ENCODE measurements at regions not wholly inside any gene's neighbourhood (a gene's known extent, or its start where the extent isn't known, plus 50 kb on each side); places are given as distances from the start of the nearest gene placed in this dataset.

- DNase-seq = no peak
- H3K36me3 Mint-ChIP-seq (ENCODE audit: insufficient read depth) = no peaks in the 10 kb centered on the region
- H3K27ac Mint-ChIP-seq = no peak overlapping the region
- ATAC-seq (replicated peaks) = no peak
- peaks cover 1 to 6% of the 10 kb centered on the region in 2 donors for H3K4me1 Mint-ChIP-seq (ENCODE audit: low read depth in 2 of 2)
- H3K27me3 Mint-ChIP-seq = peaks cover 12 to 19% of the 10 kb centered on the region in 2 donors
- H3K4me3 Mint-ChIP-seq = no peak overlapping the region
- H3K9me3 Mint-ChIP-seq = peaks cover 7 to 9% of the 10 kb centered on the region in 2 donors
Observed at GRCh38 chr6:142568857-142569597, 267.2 kb downstream of the ADGRG6 start.

- H3K27ac Mint-ChIP-seq = no peak overlapping the region
- H3K27me3 Mint-ChIP-seq = peaks cover 12 to 25% of the 10 kb centered on the region in 2 donors
- no peak overlapping the region for H3K4me3 Mint-ChIP-seq
- no peak for ATAC-seq (replicated peaks)
- no peak for DNase-seq
- H3K9me3 Mint-ChIP-seq = peaks cover 7 to 9% of the 10 kb centered on the region in 2 donors
- peaks cover 1 to 6% of the 10 kb centered on the region in 2 donors for H3K4me1 Mint-ChIP-seq (ENCODE audit: low read depth in 2 of 2)
- H3K36me3 Mint-ChIP-seq (ENCODE audit: insufficient read depth) = no peaks in the 10 kb centered on the region
Observed at GRCh38 chr6:142569676-142570075, 267.9 kb downstream of the ADGRG6 start.

GRCh38 chr6:142570221-142570671, 268.4 kb downstream of the ADGRG6 start:
- H3K27me3 Mint-ChIP-seq = peaks cover 12 to 31% of the 10 kb centered on the region in 2 donors
- no peaks in the 10 kb centered on the region for H3K36me3 Mint-ChIP-seq (ENCODE audit: insufficient read depth)
- no peak overlapping the region for H3K4me3 Mint-ChIP-seq
- H3K4me1 Mint-ChIP-seq (ENCODE audit: low read depth in 2 of 2) = peaks cover 1 to 6% of the 10 kb centered on the region in 2 donors
- DNase-seq (no peak), ATAC-seq (replicated peaks) (no peak)
- no peak overlapping the region for H3K27ac Mint-ChIP-seq
- H3K9me3 Mint-ChIP-seq = peaks cover 7 to 9% of the 10 kb centered on the region in 2 donors

- Mint-ChIP-seq H3K27ac (no peak overlapping the region), H3K4me1 (ENCODE audit: low read depth in 2 of 2) (no peaks in the 10 kb centered on the region), H3K27me3 (peaks cover 23 to 38% of the 10 kb centered on the region in 2 donors), H3K4me3 (no peak overlapping the region), H3K36me3 (ENCODE audit: insufficient read depth) (no peaks in the 10 kb centered on the region), H3K9me3 (peaks cover 0 to 2% of the 10 kb centered on the region in 2 donors)
- no peak for DNase-seq
- ATAC-seq (replicated peaks) = no peak
Observed at GRCh38 chr6:142592876-142593275, 291.1 kb downstream of the ADGRG6 start.

GRCh38 chr6:142597836-142598235, 296.0 kb downstream of the ADGRG6 start:
- ATAC-seq (replicated peaks) (no peak), DNase-seq (no peak)
- Mint-ChIP-seq H3K9me3 (no peaks in the 10 kb centered on the region), H3K4me3 (no peak overlapping the region), H3K36me3 (ENCODE audit: insufficient read depth) (no peaks in the 10 kb centered on the region), H3K27me3 (peaks cover 26 to 44% of the 10 kb centered on the region in 2 donors), H3K27ac (no peak overlapping the region), H3K4me1 (ENCODE audit: low read depth in 2 of 2) (no peaks in the 10 kb centered on the region)

GRCh38 chr6:142601427-142601826, 299.6 kb downstream of the ADGRG6 start:
- Mint-ChIP-seq H3K27me3 (peaks cover 22 to 29% of the 10 kb centered on the region in 2 donors), H3K4me1 (ENCODE audit: low read depth in 2 of 2) (no peaks in the 10 kb centered on the region), H3K4me3 (no peak overlapping the region), H3K36me3 (ENCODE audit: insufficient read depth) (no peaks in the 10 kb centered on the region), H3K27ac (no peak overlapping the region), H3K9me3 (no peaks in the 10 kb centered on the region)
- no peak for ATAC-seq (replicated peaks)
- DNase-seq = no peak

GRCh38 chr6:142602972-142603371, 301.2 kb downstream of the ADGRG6 start:
- Mint-ChIP-seq H3K27me3 (peaks cover 15 to 31% of the 10 kb centered on the region in 2 donors), H3K36me3 (ENCODE audit: insufficient read depth) (no peaks in the 10 kb centered on the region), H3K4me1 (ENCODE audit: low read depth in 2 of 2) (no peaks in the 10 kb centered on the region), H3K9me3 (no peaks in the 10 kb centered on the region), H3K4me3 (no peak overlapping the region), H3K27ac (no peak overlapping the region)
- ATAC-seq (replicated peaks) (no peak), DNase-seq (no peak)

GRCh38 chr6:142605922-142606485, 304.2 kb downstream of the ADGRG6 start:
- H3K9me3 Mint-ChIP-seq = no peaks in the 10 kb centered on the region
- no peaks in the 10 kb centered on the region for H3K36me3 Mint-ChIP-seq (ENCODE audit: insufficient read depth)
- no peaks in the 10 kb centered on the region for H3K4me1 Mint-ChIP-seq (ENCODE audit: low read depth in 2 of 2)
- H3K27ac Mint-ChIP-seq = no peak overlapping the region
- H3K27me3 Mint-ChIP-seq = peaks cover 9 to 40% of the 10 kb centered on the region in 2 donors
- no peak for ATAC-seq (replicated peaks)
- DNase-seq = no peak
- H3K4me3 Mint-ChIP-seq = no peak overlapping the region

GRCh38 chr6:142612956-142613355, 311.1 kb downstream of the ADGRG6 start:
- no peaks in the 10 kb centered on the region for H3K4me1 Mint-ChIP-seq (ENCODE audit: low read depth in 2 of 2)
- no peak overlapping the region for H3K4me3 Mint-ChIP-seq
- no peak for DNase-seq
- no peaks in the 10 kb centered on the region for H3K36me3 Mint-ChIP-seq (ENCODE audit: insufficient read depth)
- H3K27ac Mint-ChIP-seq = no peak overlapping the region
- peaks cover 22 to 28% of the 10 kb centered on the region in 2 donors for H3K27me3 Mint-ChIP-seq
- no peak for ATAC-seq (replicated peaks)
- H3K9me3 Mint-ChIP-seq = no peaks in the 10 kb centered on the region

GRCh38 chr6:142613981-142614380, 312.2 kb downstream of the ADGRG6 start:
- no peak overlapping the region for H3K4me3 Mint-ChIP-seq
- no peaks in the 10 kb centered on the region for H3K4me1 Mint-ChIP-seq (ENCODE audit: low read depth in 2 of 2)
- no peaks in the 10 kb centered on the region for H3K36me3 Mint-ChIP-seq (ENCODE audit: insufficient read depth)
- peaks cover 22 to 29% of the 10 kb centered on the region in 2 donors for H3K27me3 Mint-ChIP-seq
- H3K9me3 Mint-ChIP-seq = no peaks in the 10 kb centered on the region
- no peak overlapping the region for H3K27ac Mint-ChIP-seq
- ATAC-seq (replicated peaks) (no peak), DNase-seq (no peak)

- ATAC-seq (replicated peaks) (no peak), DNase-seq (no peak)
- no peaks in the 10 kb centered on the region for H3K4me1 Mint-ChIP-seq (ENCODE audit: low read depth in 2 of 2)
- H3K36me3 Mint-ChIP-seq (ENCODE audit: insufficient read depth) = no peaks in the 10 kb centered on the region
- H3K9me3 Mint-ChIP-seq = no peaks in the 10 kb centered on the region
- no peak overlapping the region for H3K27ac Mint-ChIP-seq
- H3K27me3 Mint-ChIP-seq = peaks cover 14 to 15% of the 10 kb centered on the region in 2 donors
- H3K4me3 Mint-ChIP-seq = no peak overlapping the region
Observed at GRCh38 chr6:142617158-142617557, 315.4 kb downstream of the ADGRG6 start.

GRCh38 chr6:142621822-142622221, 320.0 kb downstream of the ADGRG6 start:
- H3K4me1 Mint-ChIP-seq (ENCODE audit: low read depth in 2 of 2) = peaks cover 0 to under 1% of the 10 kb centered on the region in 2 donors
- no peak overlapping the region for H3K27ac Mint-ChIP-seq
- DNase-seq (no peak), ATAC-seq (replicated peaks) (no peak)
- peaks cover 0 to 6% of the 10 kb centered on the region in 2 donors for H3K27me3 Mint-ChIP-seq
- H3K9me3 Mint-ChIP-seq = no peaks in the 10 kb centered on the region
- no peaks in the 10 kb centered on the region for H3K36me3 Mint-ChIP-seq (ENCODE audit: insufficient read depth)
- H3K4me3 Mint-ChIP-seq = no peak overlapping the region

- Mint-ChIP-seq H3K27me3 (no peaks in the 10 kb centered on the region), H3K27ac (no peak overlapping the region), H3K4me3 (no peak overlapping the region), H3K4me1 (ENCODE audit: low read depth in 2 of 2) (peaks cover 0 to 5% of the 10 kb centered on the region in 2 donors), H3K9me3 (no peaks in the 10 kb centered on the region), H3K36me3 (ENCODE audit: insufficient read depth) (no peaks in the 10 kb centered on the region)
- DNase-seq (no peak), ATAC-seq (replicated peaks) (no peak)
Observed at GRCh38 chr6:142624978-142625715, 319.8 kb downstream of the HIVEP2 start.

All from effector memory CD8-positive, alpha-beta T cell (primary cell).